Endothelial cell of umbilical vein (primary cell): ENCODE measurements at regions not wholly inside any gene's neighbourhood (a gene's known extent, or its start where the extent isn't known, plus 50 kb on each side); places are given as distances from the start of the nearest gene placed in this dataset.

Experiments used
- BruUV-seq: library from RNA; stranded (reverse); fragments of 400-500 nt; replicated peaks from 2 replicates; lab custom pipeline; 2021; lab: Mats Ljungman, UMichigan
- CTCF ChIA-PET: fragments of 300-600, 350-600 bp; sonication (Branson Sonifier 250); formaldehyde crosslinking; loops from one replicate; lab custom pipeline; 2021; ENCODE audit warnings: antibody characterized with exemption, inconsistent platforms; lab: Charles Lee
- POLR2A ChIA-PET: fragments of 300-600, 350-600 bp; sonication (Branson Sonifier 250); formaldehyde crosslinking; loops from one replicate; lab custom pipeline; 2021; ENCODE audit warnings: antibody characterized with exemption, inconsistent platforms; lab: Charles Lee
- DNase-seq: peaks from one replicate; pipeline ENCODE4 v3.0.0-alpha.2; 2011; ENCODE audit warnings: low read depth, low spot score
- FAIRE-seq: peaks from 2 replicates; lab custom pipeline; 2011; peaks lifted over from hg19 to GRCh38; lab: Jason Lieb, UNC
- H2AFZ ChIP-seq: 2 replicates; pipeline ENCODE4 v1.6.0; 2012; ENCODE audit warnings: low read depth, low read length, control low read depth, inconsistent platforms
- H3K27ac ChIP-seq: 2 replicates; pipeline ENCODE4 v1.5.1; 2011; ENCODE audit warnings: low read depth, mild to moderate bottlenecking, control low read depth, low read length, moderate library complexity; ENCODE audit not compliant: insufficient read depth
- H3K27me3 ChIP-seq, 2 experiments: 2 replicates each; pipeline versions ENCODE4 v1.6.0 to v1.6.1; 2011; ENCODE audit warnings: low read length in 2 of 2, mixed read lengths in 1 of 2; ENCODE audit not compliant: control insufficient read depth in 2 of 2, insufficient read depth in 2 of 2
- H3K36me3 ChIP-seq, 2 experiments: 2 replicates in 1 of 2; 3 replicates in 1 of 2; pipeline ENCODE4 v1.5.1; 2011; ENCODE audit warnings: low read length in 2 of 2, mild to moderate bottlenecking in 1 of 2, moderate library complexity in 1 of 2; ENCODE audit not compliant: control insufficient read depth in 2 of 2, insufficient read depth in 2 of 2; ENCODE audit errors: extremely low read depth in 1 of 2
- H3K4me1 ChIP-seq: 3 replicates; pipeline ENCODE4 v1.5.1; 2011; ENCODE audit warnings: mild to moderate bottlenecking, low read length; ENCODE audit not compliant: control insufficient read depth, insufficient read depth; ENCODE audit errors: extremely low read depth
- H3K4me2 ChIP-seq: 2 replicates; pipeline ENCODE4 v1.6.1; 2011; ENCODE audit warnings: low read length, control low read depth, mixed read lengths; ENCODE audit not compliant: insufficient read depth
- H3K4me3 ChIP-seq, 3 experiments: fragments of 200-600 bp in 1 of 3; sonication (generic), shearing (Covaris generic) in 1 of 3; replicated peaks in 1 of 3; 2 replicates each; pipeline ENCODE4 v1.5.1; 2011 to 2016; ENCODE audit warnings: control low read depth in 3 of 3, low read length in 3 of 3, mild to moderate bottlenecking in 2 of 3, inconsistent platforms in 1 of 3, low read depth in 1 of 3, moderate library complexity in 1 of 3; ENCODE audit not compliant: insufficient read depth in 1 of 3
- H3K79me2 ChIP-seq: 2 replicates; pipeline ENCODE4 v1.6.0; 2012; ENCODE audit warnings: low read length, inconsistent platforms; ENCODE audit not compliant: control insufficient read depth, insufficient read depth
- H3K9ac ChIP-seq: replicated peaks from 2 replicates; pipeline ENCODE3; 2011; ENCODE audit warnings: low read length, control low read depth; ENCODE audit not compliant: insufficient read depth; ENCODE audit errors: extremely low read depth
- H3K9me1 ChIP-seq: replicated peaks from 3 replicates; pipeline ENCODE4 v1.6.0; 2011; ENCODE audit warnings: mild to moderate bottlenecking, low read length; ENCODE audit not compliant: control insufficient read depth, insufficient read depth; ENCODE audit errors: extremely low read depth
- H3K9me3 ChIP-seq: replicated peaks from 2 replicates; pipeline ENCODE4 v1.5.1; 2012; ENCODE audit warnings: low read length, inconsistent platforms; ENCODE audit not compliant: control insufficient read depth, insufficient read depth
- H4K20me1 ChIP-seq: replicated peaks from 2 replicates; pipeline ENCODE3; 2011; ENCODE audit warnings: mild to moderate bottlenecking, low read length; ENCODE audit not compliant: control insufficient read depth, insufficient read depth; ENCODE audit errors: extremely low read depth
- EZH2 ChIP-seq: IDR thresholded peaks from 2 replicates; pipeline ENCODE4 v1.6.1; 2012; ENCODE audit warnings: borderline replicate concordance, low read depth, mild to moderate bottlenecking, moderate library complexity, low read length, inconsistent platforms; ENCODE audit not compliant: severe bottlenecking
- FOS ChIP-seq: IDR thresholded peaks from 2 replicates; pipeline ENCODE4 v1.6.1; 2011; ENCODE audit warnings: mild to moderate bottlenecking, low read length, moderate library complexity, borderline replicate concordance; ENCODE audit not compliant: insufficient read depth
- GATA2 ChIP-seq: IDR thresholded peaks from 2 replicates; pipeline ENCODE4 v1.7.0; 2011; ENCODE audit warnings: low read depth, mild to moderate bottlenecking, moderate library complexity, mixed read lengths, low read length; ENCODE audit not compliant: insufficient read length, insufficient read depth
- JUN ChIP-seq: IDR thresholded peaks from 2 replicates; pipeline ENCODE4 v1.6.1; 2011; ENCODE audit warnings: borderline replicate concordance, low read depth; ENCODE audit not compliant: insufficient read length, insufficient read depth
- MYC ChIP-seq: IDR thresholded peaks from one replicate; pipeline ENCODE4 v1.6.1; 2011; ENCODE audit warnings: mild to moderate bottlenecking, low read depth, low read length
- POLR2A ChIP-seq: IDR thresholded peaks from 2 replicates; pipeline ENCODE4 v1.6.1; 2012; ENCODE audit warnings: low read depth, mild to moderate bottlenecking, control low read depth, low read length
- POLR2AphosphoS5 ChIP-seq: IDR thresholded peaks from 2 replicates; pipeline ENCODE4 v1.6.1; 2012; ENCODE audit warnings: low read depth, mild to moderate bottlenecking, control low read depth, low read length, moderate library complexity; ENCODE audit not compliant: insufficient read depth
- dilution Hi-C: fragments of 300-500 bp; cut with MboI; formaldehyde crosslinking; loops from one replicate; pipeline ENCODE4 v1.15.0; 2019; ENCODE audit warnings: low sequenced_read_pairs; ENCODE audit not compliant: extremely low pct_ligation_motif_present
- intact Hi-C: fragments of 100-400 bp; cut with micrococcal nuclease; formaldehyde crosslinking; loops from one replicate; pipeline ENCODE4 v1.10.0; 2022
- TF ChIP-seq, protein P1 (sequence below): IDR thresholded peaks from 2 replicates; pipeline ENCODE4 v1.6.1; 2011; ENCODE audit not compliant: insufficient read depth, insufficient read length
- TF ChIP-seq, protein P2 (sequence below), 2 donors: IDR thresholded peaks; 1 replicate in 1 of 2; 2 replicates in 1 of 2; pipeline ENCODE4 v1.5.1; 2011; ENCODE audit warnings: low read length in 2 of 2, mild to moderate bottlenecking in 2 of 2, moderate library complexity in 2 of 2, control low read depth in 1 of 2, inconsistent platforms in 1 of 2, low read depth in 1 of 2; ENCODE audit not compliant: insufficient read depth in 1 of 2; ENCODE audit errors: extremely low read depth in 1 of 2

DNA sequence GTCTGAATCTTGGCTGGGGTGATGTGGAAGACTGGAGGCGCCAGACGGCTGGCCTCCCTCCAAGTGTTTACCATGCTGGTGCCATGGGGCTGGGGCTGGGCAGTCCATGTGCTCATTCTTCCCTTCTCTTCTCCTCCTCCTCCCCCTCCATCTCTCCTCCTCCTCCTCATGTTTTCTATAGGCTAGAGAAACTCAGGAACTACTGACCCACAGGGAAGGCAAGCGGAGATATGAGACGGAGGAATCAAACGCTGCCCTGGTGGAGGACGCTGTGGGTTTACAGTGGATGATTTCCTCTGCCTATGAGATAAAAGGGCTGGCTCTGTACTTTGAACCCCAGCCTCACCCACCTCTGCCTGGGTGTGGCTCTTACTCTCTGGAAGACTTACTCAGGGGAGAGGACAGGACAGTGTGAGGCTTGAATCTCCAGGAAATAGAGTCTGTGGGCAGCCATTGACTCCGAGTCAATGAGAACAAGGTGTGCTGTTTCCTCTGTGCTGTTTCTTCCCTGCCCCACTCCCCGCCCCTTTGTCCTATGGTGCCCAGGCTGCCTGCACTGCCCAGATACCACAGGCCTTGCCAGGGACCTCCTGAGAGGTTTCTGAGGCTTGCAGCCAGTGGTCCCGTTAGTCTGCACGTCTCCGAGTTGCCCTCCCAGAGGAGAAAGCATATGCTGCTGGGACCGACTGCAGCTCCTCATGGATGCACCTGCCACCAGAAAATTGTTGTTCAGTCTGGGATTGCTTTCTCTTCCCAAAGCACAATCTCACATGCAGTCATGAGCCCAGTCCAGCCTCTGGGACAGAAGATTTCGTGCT is 132.6 kb upstream of the ARHGAP5 start:
- no peak for DNase-seq
- H3K4me1 ChIP-seq = no peaks in the 10 kb centered on the region
- no peak overlapping the region for H3K4me2 ChIP-seq
- dilution Hi-C loops (no loop called here), intact Hi-C loops (no loop called here)
- no TSS peak for BruUV-seq
- ChIA-PET POLR2A (no interaction called here), CTCF (interaction anchor here (0.8 kb wide), 1 partner anchor 24 kb away, joined by 3 read pairs; no protein-coding TSS in a partner anchor)
- no peaks in the 10 kb centered on the region for H3K79me2 ChIP-seq
- H3K9me3 ChIP-seq = no peaks in the 10 kb centered on the region
- FAIRE-seq = no peak
- TF ChIP-seq POLR2A (no peak), EZH2 (no peak), JUN (no peak), FOS (no peak), GATA2 (no peak), POLR2AphosphoS5 (no peak), MYC (no peak)
- TF ChIP-seq, protein P1, sequence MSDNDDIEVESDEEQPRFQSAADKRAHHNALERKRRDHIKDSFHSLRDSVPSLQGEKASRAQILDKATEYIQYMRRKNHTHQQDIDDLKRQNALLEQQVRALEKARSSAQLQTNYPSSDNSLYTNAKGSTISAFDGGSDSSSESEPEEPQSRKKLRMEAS = no peak
- TF ChIP-seq, protein P2, sequence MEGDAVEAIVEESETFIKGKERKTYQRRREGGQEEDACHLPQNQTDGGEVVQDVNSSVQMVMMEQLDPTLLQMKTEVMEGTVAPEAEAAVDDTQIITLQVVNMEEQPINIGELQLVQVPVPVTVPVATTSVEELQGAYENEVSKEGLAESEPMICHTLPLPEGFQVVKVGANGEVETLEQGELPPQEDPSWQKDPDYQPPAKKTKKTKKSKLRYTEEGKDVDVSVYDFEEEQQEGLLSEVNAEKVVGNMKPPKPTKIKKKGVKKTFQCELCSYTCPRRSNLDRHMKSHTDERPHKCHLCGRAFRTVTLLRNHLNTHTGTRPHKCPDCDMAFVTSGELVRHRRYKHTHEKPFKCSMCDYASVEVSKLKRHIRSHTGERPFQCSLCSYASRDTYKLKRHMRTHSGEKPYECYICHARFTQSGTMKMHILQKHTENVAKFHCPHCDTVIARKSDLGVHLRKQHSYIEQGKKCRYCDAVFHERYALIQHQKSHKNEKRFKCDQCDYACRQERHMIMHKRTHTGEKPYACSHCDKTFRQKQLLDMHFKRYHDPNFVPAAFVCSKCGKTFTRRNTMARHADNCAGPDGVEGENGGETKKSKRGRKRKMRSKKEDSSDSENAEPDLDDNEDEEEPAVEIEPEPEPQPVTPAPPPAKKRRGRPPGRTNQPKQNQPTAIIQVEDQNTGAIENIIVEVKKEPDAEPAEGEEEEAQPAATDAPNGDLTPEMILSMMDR (IDR thresholded peaks at IDR 0.05; ENCODE audit: extremely low read depth in 1 of 2, insufficient read depth in 1 of 2, low read depth in 1 of 2, low read length in 2 of 2) = no peak
- H3K4me3 ChIP-seq = no peak overlapping the region
- H3K9me1 ChIP-seq = no peaks in the 10 kb centered on the region
- no peak overlapping the region for H3K9ac ChIP-seq
- no peak overlapping the region for H2AFZ ChIP-seq
- H4K20me1 ChIP-seq = no peaks in the 10 kb centered on the region
- no peaks in the 10 kb centered on the region for H3K36me3 ChIP-seq
- H3K27ac ChIP-seq = no peak overlapping the region
- H3K27me3 ChIP-seq = peaks cover 11 to 12% of the 10 kb centered on the region in 2 experiments
